PC-9 (cell line): ENCODE measurements at regions not wholly inside any gene's neighbourhood (a gene's known extent, or its start where the extent isn't known, plus 50 kb on each side); places are given as distances from the start of the nearest gene placed in this dataset.
A peak's percentile ranks its signal among the peaks of the same experiment; 100 is the strongest.

ENCODE experiments used
- BruUV-seq: library from RNA; stranded (reverse); fragments of 400-500 nt; replicated peaks from 2 replicates; lab custom pipeline; 2021; lab: Mats Ljungman, UMichigan
- CTCF ChIA-PET: fragments of 300-600 bp; sonication (Branson Sonifier 250); formaldehyde crosslinking; loops from one replicate; lab custom pipeline; 2022; ENCODE audit warnings: antibody characterized with exemption; lab: Charles Lee
- POLR2A ChIA-PET: fragments of 300-600 bp; sonication (Branson Sonifier 250); formaldehyde crosslinking; loops from one replicate; lab custom pipeline; 2022; ENCODE audit warnings: antibody characterized with exemption; ENCODE audit not compliant: unreplicated experiment; lab: Charles Lee
- DNase-seq, 2 experiments: peaks; one replicate each; pipeline versions ENCODE4 v3.0.0 to v3.0.0-alpha.2; 2015 to 2022; ENCODE audit warnings: mixed read lengths in 1 of 2
- H2AFZ ChIP-seq: fragments of 200-600 bp; sonication (generic); 2 replicates; pipeline ENCODE4 v1.8.1; 2017; ENCODE audit warnings: antibody characterized with exemption
- H3F3A ChIP-seq: fragments of 200-600 bp; sonication (generic); 2 replicates; pipeline ENCODE4 v1.8.1; 2017; ENCODE audit warnings: antibody characterized with exemption, mild to moderate bottlenecking, low read depth; ENCODE audit not compliant: insufficient read depth
- H3K27ac ChIP-seq: fragments of 200-600 bp; sonication (generic); 2 replicates; pipeline ENCODE4 v1.6.1; 2016; ENCODE audit warnings: mixed run types
- H3K27me3 ChIP-seq: fragments of 200-600 bp; sonication (generic); 2 replicates; pipeline ENCODE4 v1.6.1; 2016; ENCODE audit warnings: low read depth, mixed run types; ENCODE audit not compliant: insufficient read depth
- H3K36me3 ChIP-seq: fragments of 200-600 bp; sonication (generic); 2 replicates; pipeline ENCODE4 v1.6.1; 2016; ENCODE audit warnings: low read depth, mixed run types
- H3K4me1 ChIP-seq: fragments of 200-600 bp; sonication (generic); replicated peaks from 2 replicates; pipeline ENCODE4 v1.6.1; 2016; ENCODE audit warnings: mixed run types; ENCODE audit not compliant: insufficient read depth
- H3K4me2 ChIP-seq: fragments of 200-600 bp; sonication (generic); 2 replicates; pipeline ENCODE4 v1.6.1; 2017; ENCODE audit warnings: mixed run types
- H3K4me3 ChIP-seq: fragments of 200-600 bp; sonication (generic); 2 replicates; pipeline ENCODE4 v1.6.1; 2016; ENCODE audit warnings: mixed run types
- H3K79me2 ChIP-seq: fragments of 200-600 bp; sonication (generic); 2 replicates; pipeline ENCODE4 v1.6.1; 2017; ENCODE audit warnings: low read depth, mixed run types
- H3K9me2 ChIP-seq: fragments of 200-600 bp; sonication (generic); 2 replicates; pipeline ENCODE4 v1.8.1; 2017; ENCODE audit warnings: mild to moderate bottlenecking; ENCODE audit not compliant: insufficient read depth
- H3K9me3 ChIP-seq: fragments of 200-600 bp; sonication (generic); 2 replicates; pipeline ENCODE4 v1.8.1; 2016; ENCODE audit warnings: low read depth; ENCODE audit not compliant: insufficient read depth
- H4K20me1 ChIP-seq: fragments of 200-600 bp; sonication (generic); 2 replicates; pipeline ENCODE4 v1.8.1; 2017; ENCODE audit not compliant: insufficient read depth
- EZH2 ChIP-seq: fragments of 200-600 bp; sonication (generic); IDR thresholded peaks from 2 replicates; pipeline ENCODE4 v1.8.0; 2017; ENCODE audit warnings: antibody characterized with exemption, low read depth
- intact Hi-C: fragments of 100-400 bp; cut with micrococcal nuclease; formaldehyde crosslinking; loops from one replicate; pipeline ENCODE4 v1.10.0; 2022; ENCODE audit not compliant: unreplicated experiment
- TF ChIP-seq, protein P1 (sequence below): fragments of 200-600 bp; sonication (generic); conservative IDR thresholded peaks from 2 replicates; pipeline ENCODE4 v1.6.1; 2017; ENCODE audit warnings: mixed run types, antibody characterized with exemption, mild to moderate bottlenecking, moderate library complexity

- H4K20me1 ChIP-seq = no peaks in the 10 kb centered on the region
- no peak for TF ChIP-seq EZH2
- TF ChIP-seq, protein P1, sequence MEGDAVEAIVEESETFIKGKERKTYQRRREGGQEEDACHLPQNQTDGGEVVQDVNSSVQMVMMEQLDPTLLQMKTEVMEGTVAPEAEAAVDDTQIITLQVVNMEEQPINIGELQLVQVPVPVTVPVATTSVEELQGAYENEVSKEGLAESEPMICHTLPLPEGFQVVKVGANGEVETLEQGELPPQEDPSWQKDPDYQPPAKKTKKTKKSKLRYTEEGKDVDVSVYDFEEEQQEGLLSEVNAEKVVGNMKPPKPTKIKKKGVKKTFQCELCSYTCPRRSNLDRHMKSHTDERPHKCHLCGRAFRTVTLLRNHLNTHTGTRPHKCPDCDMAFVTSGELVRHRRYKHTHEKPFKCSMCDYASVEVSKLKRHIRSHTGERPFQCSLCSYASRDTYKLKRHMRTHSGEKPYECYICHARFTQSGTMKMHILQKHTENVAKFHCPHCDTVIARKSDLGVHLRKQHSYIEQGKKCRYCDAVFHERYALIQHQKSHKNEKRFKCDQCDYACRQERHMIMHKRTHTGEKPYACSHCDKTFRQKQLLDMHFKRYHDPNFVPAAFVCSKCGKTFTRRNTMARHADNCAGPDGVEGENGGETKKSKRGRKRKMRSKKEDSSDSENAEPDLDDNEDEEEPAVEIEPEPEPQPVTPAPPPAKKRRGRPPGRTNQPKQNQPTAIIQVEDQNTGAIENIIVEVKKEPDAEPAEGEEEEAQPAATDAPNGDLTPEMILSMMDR = no peak
- BruUV-seq = no TSS peak
- no peaks in the 10 kb centered on the region for H3K9me2 ChIP-seq
- no peak overlapping the region for H3K27ac ChIP-seq
- no peak overlapping the region for H3K4me3 ChIP-seq
- no peaks in the 10 kb centered on the region for H3K27me3 ChIP-seq
- H3F3A ChIP-seq = no peaks in the 10 kb centered on the region; the same call in 1 of the 2 replicates
- H3K4me1 ChIP-seq = peaks cover 24% of the 10 kb centered on the region
- H3K9me3 ChIP-seq = no peaks in the 10 kb centered on the region
- ChIA-PET POLR2A (no interaction called here), CTCF (no interaction called here)
- intact Hi-C loops = no loop called here
- H3K36me3 ChIP-seq = no peaks in the 10 kb centered on the region
- H3K79me2 ChIP-seq = no peaks in the 10 kb centered on the region
- H2AFZ ChIP-seq = no peak overlapping the region
- no peak overlapping the region for H3K4me2 ChIP-seq
- DNase-seq = no peak
Observed at GRCh38 chr9:14023285-14023684, 290.7 kb downstream of the NFIB start.

DNA sequence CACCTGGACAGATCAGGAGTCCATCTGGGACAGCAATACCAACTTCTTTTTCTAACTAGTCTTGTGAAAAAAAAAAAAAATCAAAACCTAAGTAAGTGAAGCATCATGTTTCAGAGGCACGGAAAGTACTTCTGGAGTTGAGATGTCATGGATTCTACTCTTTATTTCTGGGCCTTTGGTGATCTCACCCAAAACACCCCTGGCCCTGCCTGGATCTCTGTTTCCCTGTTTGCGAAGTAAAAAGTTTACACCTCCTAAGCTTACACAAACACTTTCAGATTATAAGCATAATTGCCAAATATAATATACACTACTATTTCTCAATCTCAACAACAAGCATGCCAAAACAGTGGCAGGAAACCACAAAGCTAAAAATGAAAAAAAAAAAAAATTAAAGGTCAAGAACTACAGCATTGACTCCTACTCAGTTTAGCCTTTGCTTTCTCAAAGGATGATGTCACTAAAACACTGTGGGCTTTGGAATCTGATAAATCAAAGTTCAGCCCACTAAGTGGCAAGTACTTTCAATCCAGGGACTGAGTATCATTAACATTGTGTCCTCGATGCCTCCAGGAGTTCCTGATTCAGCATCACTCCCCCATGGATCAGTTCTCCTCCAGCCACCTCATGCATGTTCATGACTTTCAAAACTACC lies 291.9 kb downstream of the NFIB start:
- TF ChIP-seq, protein P1 = no peak
- no peak for TF ChIP-seq EZH2
- H3K27ac ChIP-seq = no peak overlapping the region
- ChIA-PET CTCF (no interaction called here), POLR2A (no interaction called here)
- no peaks in the 10 kb centered on the region for H3K36me3 ChIP-seq
- intact Hi-C loops = no loop called here
- peaks cover 12% of the 10 kb centered on the region for H3K4me1 ChIP-seq
- H4K20me1 ChIP-seq = no peaks in the 10 kb centered on the region
- peak overlapping the region; percentile 8; the same call in 1 of the 2 replicates for H3K4me2 ChIP-seq
- no peaks in the 10 kb centered on the region for H3K79me2 ChIP-seq
- peak in 1 of 2 experiments; percentile 57 for DNase-seq
- BruUV-seq = no TSS peak
- H3K27me3 ChIP-seq = no peaks in the 10 kb centered on the region
- no peaks in the 10 kb centered on the region for H3F3A ChIP-seq
- no peaks in the 10 kb centered on the region for H3K9me2 ChIP-seq
- H2AFZ ChIP-seq = no peak overlapping the region
- H3K4me3 ChIP-seq = no peak overlapping the region
- H3K9me3 ChIP-seq = no peaks in the 10 kb centered on the region

GRCh38 chr9:14018081-14018480 lies 295.9 kb downstream of the NFIB start:
- H3K4me2 ChIP-seq = no peak overlapping the region
- no peaks in the 10 kb centered on the region for H3K9me2 ChIP-seq
- TF ChIP-seq, protein P1 = no peak
- TF ChIP-seq EZH2 = no peak
- BruUV-seq = no TSS peak
- ChIA-PET CTCF (interaction anchor here (0.7 kb wide), 1 partner anchor 252 kb away, joined by 3 read pairs; no protein-coding TSS in a partner anchor), POLR2A (no interaction called here)
- H3K36me3 ChIP-seq = no peaks in the 10 kb centered on the region
- H3K4me1 ChIP-seq = peaks cover 9% of the 10 kb centered on the region; the same call in 1 of the 2 replicates
- no peaks in the 10 kb centered on the region for H3K79me2 ChIP-seq
- no peaks in the 10 kb centered on the region for H3K9me3 ChIP-seq
- H3K27me3 ChIP-seq = no peaks in the 10 kb centered on the region
- no peaks in the 10 kb centered on the region for H4K20me1 ChIP-seq
- no peak overlapping the region for H3K4me3 ChIP-seq
- no peak overlapping the region for H2AFZ ChIP-seq
- H3F3A ChIP-seq = no peaks in the 10 kb centered on the region
- no peak for DNase-seq
- no peak overlapping the region for H3K27ac ChIP-seq
- intact Hi-C loops = no loop called here
